Pancreas (tissue), 10 donors: ENCODE measurements at regions not wholly inside any gene's neighbourhood (a gene's known extent, or its start where the extent isn't known, plus 50 kb on each side); places are given as distances from the start of the nearest gene placed in this dataset.

Experiments used
- ATAC-seq, 4 donors: fragments of 200-7000 bp; cut with Tn5 transposase; one replicate each; pipeline versions ENCODE4 v1.8.0 to v1.9.1; 2020; ENCODE audit warnings: mild to moderate bottlenecking in 4 of 4, moderate library complexity in 4 of 4
- DNase-seq, 6 donors: peaks; one replicate each; pipeline ENCODE4 v3.0.0-alpha.2; 2020
- FAIRE-seq: peaks from 2 replicates; lab custom pipeline; 2012; peaks lifted over from hg19 to GRCh38; lab: Jason Lieb, UNC
- H3K27ac ChIP-seq, 4 donors: fragments of 200-600 bp; sonication (generic); 1 replicate in 3 of 4; 2 replicates in 1 of 4; pipeline versions ENCODE4 v1.5.0 to v1.8.0; 2020
- H3K27me3 ChIP-seq, 4 donors: fragments of 200-600 bp; one replicate each; pipeline ENCODE4 v1.8.0; 2021
- H3K36me3 ChIP-seq, 3 donors: fragments of 200-600 bp; sonication (generic) in 1 of 3; one replicate each; pipeline versions ENCODE4 v1.5.0 to v1.8.0; 2020 to 2021
- H3K4me1 ChIP-seq, 3 donors: fragments of 200-600 bp; one replicate each; pipeline ENCODE4 v1.8.0; 2021
- H3K4me3 ChIP-seq, 4 donors: fragments of 200-600 bp; sonication (generic) in 2 of 4; one replicate each; pipeline versions ENCODE4 v1.5.0 to v1.8.0; 2020 to 2021
- H3K9me3 ChIP-seq, 4 donors: fragments of 200-600 bp; one replicate each; pipeline ENCODE4 v1.8.0; 2021
- CTCF ChIP-seq, 4 donors: fragments of 200-600 bp; sonication (generic) in 3 of 4; IDR thresholded peaks; one replicate each; pipeline versions ENCODE4 v1.5.0 to v1.8.0; 2021; ENCODE audit warnings: antibody characterized with exemption in 4 of 4
- WGBS, 2 donors: extraction: QIAGEN DNeasy Blood & Tissue Kit; methylation state at CpG; one replicate each; pipeline ENCODE4 v1.1.7; 2013; 5-methylcytosine and 5-hydroxymethylcytosine counted together
- intact Hi-C, 3 donors: fragments of 100-400 bp; cut with DNase I; formaldehyde crosslinking; loops; one replicate each; pipeline versions ENCODE4 v1.11.1 to v1.14.2; 2022
- donor health status: healthy with polysubstance abuse.
- donor health status: DM: no; HTN: no; CAD: no; lungs with moderate emphysema.
- donor health status: DM: no; HTN: no; CAD: no.
- donor health status: control.
- donor health status: control.
- donor health status: Bipolar disorder and iron deficiency.
- donor health status: DM: yes; HTN: yes; CAD: no.
- donor health status: DM: no; HTN: no; CAD: no.
- donor health status: DM: no; HTN: no; CAD: no.
- donor health status: DM: yes; HTN: yes; CAD: no.

DNA sequence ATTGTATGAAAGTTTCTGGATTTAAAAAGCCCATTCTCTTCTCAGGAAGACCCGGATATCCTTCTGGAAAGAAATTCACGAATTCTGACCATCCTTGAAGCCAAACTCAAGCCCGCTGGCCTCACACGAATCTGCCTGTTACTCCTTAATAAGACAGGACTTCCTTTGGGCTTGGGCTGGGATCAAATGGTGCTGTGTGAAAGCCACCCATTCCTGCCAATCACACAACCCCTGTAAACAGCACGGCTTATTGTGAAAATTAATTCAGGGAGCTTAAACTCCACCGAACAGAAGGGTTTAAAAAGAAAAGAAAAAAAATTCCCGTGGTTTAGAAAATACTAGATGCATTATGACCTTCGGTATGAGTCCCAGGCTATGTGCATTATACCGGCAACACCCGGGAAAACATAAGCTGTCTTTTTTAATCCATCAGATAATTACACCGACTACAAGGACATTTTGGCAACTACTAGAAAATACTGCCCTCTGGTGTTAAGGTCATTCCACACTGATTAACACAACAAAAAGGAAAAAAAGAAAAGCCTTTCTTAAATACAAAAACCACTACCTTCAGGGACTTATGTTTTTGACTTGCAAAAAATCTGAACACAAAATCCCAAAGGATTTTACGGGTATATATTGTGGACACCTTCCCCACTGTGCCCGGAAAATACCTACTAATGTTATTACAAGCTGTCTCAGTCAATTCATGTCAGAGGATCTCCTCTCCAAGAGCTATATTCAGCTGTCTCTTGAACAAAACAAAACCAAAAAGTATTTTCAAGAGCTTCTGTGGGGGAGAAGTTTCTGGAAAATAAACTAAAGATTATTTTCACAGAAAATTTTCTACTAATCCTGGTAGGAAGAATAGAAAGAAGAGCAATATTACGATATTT lies 76.0 kb upstream of the LSM14A start:
- Histone ChIP-seq H3K36me3 (no peaks in the 10 kb centered on the region), H3K9me3 (no peaks in the 10 kb centered on the region), H3K4me1 (no peaks in the 10 kb centered on the region), H3K27ac (no peak overlapping the region), H3K4me3 (no peak overlapping the region), H3K27me3 (peaks cover 0 to 3% (median 0%) of the 10 kb centered on the region in 4 donors)
- DNase-seq (no peak), ATAC-seq (peak; percentile 50 to 88 (median 80)), FAIRE-seq (peak; percentile 83)
- intact Hi-C loops = loop anchor here (5.0 to 10.0 kb wide), 4 partner anchors 51 to 319 kb away; no protein-coding TSS in a partner anchor
- peak; percentile 16 to 47 (median 34) for TF ChIP-seq CTCF (IDR thresholded peaks at IDR 0.05)
- 24% methylated on average over 14 of the region's 14 CpGs for WGBS, 2 donors

- FAIRE-seq (no peak), DNase-seq (no peak), ATAC-seq (no peak)
- TF ChIP-seq CTCF (IDR thresholded peaks at IDR 0.05) = no peak
- Histone ChIP-seq H3K27me3 (no peaks in the 10 kb centered on the region), H3K4me3 (no peak overlapping the region), H3K4me1 (no peaks in the 10 kb centered on the region), H3K36me3 (no peaks in the 10 kb centered on the region), H3K9me3 (no peaks in the 10 kb centered on the region), H3K27ac (no peak overlapping the region)
- intact Hi-C loops = no loop called here
- 62 to 68% methylated on average over 5 of the region's 5 CpGs for WGBS, 2 donors
Measured at GRCh38 chr19:34104096-34104495, 68.2 kb upstream of the LSM14A start.

- intact Hi-C loops = no loop called here
- no peaks in the 10 kb centered on the region for H3K36me3 ChIP-seq
- no peaks in the 10 kb centered on the region for H3K27me3 ChIP-seq
- H3K9me3 ChIP-seq = no peaks in the 10 kb centered on the region
- ATAC-seq (no peak), FAIRE-seq (no peak), DNase-seq (no peak)
- 36 to 43% methylated on average over 5 of the region's 5 CpGs for WGBS, 2 donors
- no peak overlapping the region for H3K27ac ChIP-seq
- H3K4me3 ChIP-seq = no peak overlapping the region
- H3K4me1 ChIP-seq = no peaks in the 10 kb centered on the region
- no peak for TF ChIP-seq CTCF (IDR thresholded peaks at IDR 0.05)
Measured at GRCh38 chr19:34104557-34104956, 67.7 kb upstream of the LSM14A start.

- 41% methylated on average over 3 of the region's 3 CpGs for WGBS, 2 donors
- Histone ChIP-seq H3K27ac (no peak overlapping the region), H3K27me3 (no peaks in the 10 kb centered on the region), H3K9me3 (no peaks in the 10 kb centered on the region), H3K36me3 (no peaks in the 10 kb centered on the region), H3K4me1 (no peaks in the 10 kb centered on the region), H3K4me3 (no peak overlapping the region)
- FAIRE-seq (no peak), DNase-seq (no peak), ATAC-seq (no peak)
- TF ChIP-seq CTCF (IDR thresholded peaks at IDR 0.05) = no peak
- intact Hi-C loops = no loop called here
Measured at GRCh38 chr19:34109596-34109995, 62.7 kb upstream of the LSM14A start.
